Calu3 (cell line): ENCODE measurements at regions not wholly inside any gene's neighbourhood (a gene's known extent, or its start where the extent isn't known, plus 50 kb on each side); places are given as distances from the start of the nearest gene placed in this dataset.
"Not testable (repeated sequence)": the region's sequence is repeated elsewhere in the genome, so short reads cannot be mapped to it uniquely, and the experiment has no call there.

Experiments used
- BruUV-seq: library from RNA; stranded (reverse); fragments of 400-500 nt; replicated peaks from 2 replicates; lab custom pipeline; 2021; lab: Mats Ljungman, UMichigan
- CTCF ChIA-PET: fragments of 300-600 bp; sonication (Branson Sonifier 250); formaldehyde crosslinking; loops from one replicate; lab custom pipeline; 2022; ENCODE audit warnings: antibody characterized with exemption; lab: Charles Lee
- DNase-seq: peaks from one replicate; pipeline ENCODE4 v3.0.0; 2022
- H3K27ac Mint-ChIP-seq: one replicate; pipeline ENCODE4 v1.8.0; 2022; ENCODE audit warnings: mixed read lengths; ENCODE audit not compliant: unreplicated experiment
- H3K27me3 Mint-ChIP-seq: one replicate; pipeline ENCODE4 v1.8.0; 2022; ENCODE audit warnings: mixed read lengths; ENCODE audit not compliant: unreplicated experiment
- H3K36me3 Mint-ChIP-seq: one replicate; pipeline ENCODE4 v1.8.0; 2022; ENCODE audit warnings: mild to moderate bottlenecking, moderate library complexity, mixed read lengths; ENCODE audit not compliant: insufficient read depth, unreplicated experiment
- H3K4me1 Mint-ChIP-seq: one replicate; pipeline ENCODE4 v1.8.0; 2022; ENCODE audit warnings: mild to moderate bottlenecking, low read depth, mixed read lengths; ENCODE audit not compliant: unreplicated experiment
- H3K4me3 Mint-ChIP-seq: one replicate; pipeline ENCODE4 v1.8.0; 2022; ENCODE audit warnings: mild to moderate bottlenecking, low read depth, moderate library complexity, mixed read lengths; ENCODE audit not compliant: unreplicated experiment
- H3K9me3 Mint-ChIP-seq: one replicate; pipeline ENCODE4 v1.8.0; 2022; ENCODE audit warnings: low read depth, mixed read lengths; ENCODE audit not compliant: unreplicated experiment
- intact Hi-C: fragments of 100-400 bp; cut with micrococcal nuclease; formaldehyde crosslinking; loops from one replicate; pipeline ENCODE4 v1.10.0; 2022; ENCODE audit not compliant: unreplicated experiment
- TF ChIP-seq, protein P1 (sequence below): fragments of 200-600 bp; IDR thresholded peaks from one replicate; pipeline ENCODE4 v1.8.0; 2022; ENCODE audit warnings: antibody characterized with exemption; ENCODE audit not compliant: unreplicated experiment

DNA sequence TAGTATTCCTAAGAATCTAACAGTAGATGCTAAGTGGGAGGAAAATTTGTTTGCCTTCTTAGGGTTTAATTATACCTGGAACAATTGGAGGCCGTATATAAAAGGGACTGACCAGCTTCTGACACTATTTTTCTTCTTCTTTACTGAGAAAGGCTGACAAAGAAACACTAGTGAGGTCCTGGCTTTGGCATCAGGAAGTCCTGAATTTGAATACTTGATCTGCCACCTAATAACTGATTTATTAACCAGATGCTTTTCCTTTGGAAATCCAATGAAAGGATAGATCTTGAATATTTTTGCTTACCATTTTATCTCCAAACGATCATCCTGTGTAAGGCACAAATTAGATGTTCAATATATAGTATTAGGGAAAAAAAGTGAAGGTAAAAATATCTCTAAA is 382.5 kb downstream of the CENPW start:
- Mint-ChIP-seq H3K9me3 (peaks cover 2% of the 10 kb centered on the region), H3K27ac (peak overlapping the region; percentile 99), H3K4me1 (peaks cover 16% of the 10 kb centered on the region), H3K27me3 (no peaks in the 10 kb centered on the region), H3K4me3 (no peak overlapping the region), H3K36me3 (peaks cover 8% of the 10 kb centered on the region)
- CTCF ChIA-PET: no interaction called here
- no TSS peak for BruUV-seq
- DNase-seq: no peak
- TF ChIP-seq, protein P1, sequence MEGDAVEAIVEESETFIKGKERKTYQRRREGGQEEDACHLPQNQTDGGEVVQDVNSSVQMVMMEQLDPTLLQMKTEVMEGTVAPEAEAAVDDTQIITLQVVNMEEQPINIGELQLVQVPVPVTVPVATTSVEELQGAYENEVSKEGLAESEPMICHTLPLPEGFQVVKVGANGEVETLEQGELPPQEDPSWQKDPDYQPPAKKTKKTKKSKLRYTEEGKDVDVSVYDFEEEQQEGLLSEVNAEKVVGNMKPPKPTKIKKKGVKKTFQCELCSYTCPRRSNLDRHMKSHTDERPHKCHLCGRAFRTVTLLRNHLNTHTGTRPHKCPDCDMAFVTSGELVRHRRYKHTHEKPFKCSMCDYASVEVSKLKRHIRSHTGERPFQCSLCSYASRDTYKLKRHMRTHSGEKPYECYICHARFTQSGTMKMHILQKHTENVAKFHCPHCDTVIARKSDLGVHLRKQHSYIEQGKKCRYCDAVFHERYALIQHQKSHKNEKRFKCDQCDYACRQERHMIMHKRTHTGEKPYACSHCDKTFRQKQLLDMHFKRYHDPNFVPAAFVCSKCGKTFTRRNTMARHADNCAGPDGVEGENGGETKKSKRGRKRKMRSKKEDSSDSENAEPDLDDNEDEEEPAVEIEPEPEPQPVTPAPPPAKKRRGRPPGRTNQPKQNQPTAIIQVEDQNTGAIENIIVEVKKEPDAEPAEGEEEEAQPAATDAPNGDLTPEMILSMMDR: no peak
- intact Hi-C loops: no loop called here

DNA sequence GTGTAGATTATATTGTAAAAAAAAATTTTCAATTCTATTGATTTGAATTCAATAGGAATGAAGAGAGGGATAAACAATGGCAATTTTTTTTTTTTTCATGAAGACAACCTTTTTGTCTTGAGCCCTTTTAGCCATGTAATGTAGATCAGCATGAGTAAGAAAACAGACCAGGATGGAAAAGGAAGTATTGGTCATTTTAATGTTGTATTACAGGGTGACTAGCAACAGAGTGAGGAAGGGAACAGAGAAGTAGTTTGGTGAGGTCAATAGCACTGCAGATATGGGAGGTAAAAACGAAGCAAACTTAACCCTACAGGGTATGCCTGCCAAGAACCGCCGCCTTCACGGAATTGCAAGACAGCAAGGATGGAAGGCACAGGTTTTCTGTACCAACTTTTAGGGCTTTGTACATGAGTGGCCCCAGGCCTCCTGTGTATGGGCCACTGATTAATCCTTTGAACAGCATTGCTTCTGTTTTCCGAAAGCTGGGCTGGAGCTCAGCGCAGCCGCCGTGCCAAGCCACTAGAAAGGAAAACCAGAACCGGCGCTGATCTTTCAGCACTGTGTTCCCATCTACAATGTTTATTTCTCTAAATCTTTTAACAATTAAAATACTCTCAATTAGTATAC is 383.7 kb downstream of the CENPW start:
- BruUV-seq: no TSS peak
- Mint-ChIP-seq H3K27ac (peak overlapping the region; percentile 30), H3K36me3 (peaks cover 8% of the 10 kb centered on the region), H3K4me1 (peaks cover 13% of the 10 kb centered on the region), H3K27me3 (no peaks in the 10 kb centered on the region), H3K4me3 (no peak overlapping the region), H3K9me3 (peaks cover 5% of the 10 kb centered on the region)
- intact Hi-C loops: no loop called here
- DNase-seq: no peak
- TF ChIP-seq, protein P1: no peak
- CTCF ChIA-PET: no interaction called here

DNA sequence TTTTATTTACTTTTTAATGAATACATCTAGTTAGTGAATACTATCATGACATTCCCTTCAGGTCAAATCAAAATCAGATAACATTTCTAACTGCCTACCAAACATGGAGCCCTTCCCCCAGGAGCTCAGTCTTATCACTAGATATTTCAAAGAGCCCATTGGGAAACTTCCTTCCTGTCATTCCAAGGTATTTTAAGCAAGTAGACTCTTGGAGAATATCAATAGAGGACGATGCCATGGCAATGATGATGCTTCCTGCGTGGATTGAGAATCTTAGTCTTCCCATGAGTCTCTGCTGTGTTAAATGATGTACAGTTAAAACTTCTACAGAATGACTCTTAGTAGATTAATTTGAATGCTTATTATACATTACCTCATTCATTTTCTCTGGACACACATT is 384.9 kb downstream of the CENPW start:
- TF ChIP-seq, protein P1: no peak
- Mint-ChIP-seq H3K27me3 (no peaks in the 10 kb centered on the region), H3K4me3 (no peak overlapping the region), H3K4me1 (peaks cover 10% of the 10 kb centered on the region), H3K9me3 (peaks cover 8% of the 10 kb centered on the region), H3K27ac (no peak overlapping the region), H3K36me3 (peaks cover 8% of the 10 kb centered on the region)
- no TSS peak for BruUV-seq
- DNase-seq: no peak
- CTCF ChIA-PET: no interaction called here
- intact Hi-C loops: no loop called here

DNA sequence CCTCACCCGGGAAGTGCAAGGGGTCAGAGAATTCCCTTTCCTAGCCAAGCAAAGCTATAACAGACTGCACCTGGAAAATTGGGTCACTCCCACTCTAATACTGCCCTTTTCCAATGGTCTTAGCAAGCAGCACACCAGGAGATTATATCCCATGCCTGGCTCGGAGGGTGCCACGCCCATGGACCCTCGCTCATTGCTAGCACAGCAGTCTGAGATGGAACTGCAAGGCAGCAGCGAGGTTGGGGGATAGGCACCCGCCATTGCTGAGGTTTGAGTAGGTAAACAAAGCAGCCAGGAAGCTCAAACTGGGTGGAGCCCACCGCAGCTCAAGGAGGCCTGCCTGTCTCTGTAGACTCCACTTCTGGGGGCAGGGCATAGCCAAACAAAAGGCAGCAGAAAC is 386.5 kb downstream of the CENPW start:
- H3K4me3 Mint-ChIP-seq, BruUV-seq, H3K4me1 Mint-ChIP-seq, H3K27me3 Mint-ChIP-seq, CTCF ChIA-PET, H3K9me3 Mint-ChIP-seq, H3K36me3 Mint-ChIP-seq, H3K27ac Mint-ChIP-seq, intact Hi-C loops, DNase-seq: not testable (repeated sequence)

DNA sequence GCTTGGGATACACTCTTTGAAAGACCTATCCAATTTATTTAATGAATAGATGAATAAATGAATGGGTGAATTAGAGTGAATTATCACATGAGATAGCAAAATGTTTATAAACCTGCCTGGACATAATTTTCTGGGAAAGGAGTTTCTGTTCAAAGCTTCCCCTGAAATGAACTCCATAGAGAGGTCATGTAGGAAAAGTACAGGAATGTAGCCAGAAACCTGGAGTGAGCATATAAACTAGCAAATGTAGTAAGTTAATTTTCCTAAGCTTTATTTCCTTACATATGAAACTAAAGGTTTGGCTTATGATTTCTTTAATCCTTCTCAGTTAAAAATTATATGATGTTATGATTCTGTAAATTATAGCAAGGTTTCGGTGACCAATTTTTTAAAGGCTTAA is 380.3 kb upstream of the RSPO3 start:
- no peaks in the 10 kb centered on the region for H3K36me3 Mint-ChIP-seq
- TF ChIP-seq, protein P1: no peak
- H3K27me3 Mint-ChIP-seq: no peaks in the 10 kb centered on the region
- intact Hi-C loops: no loop called here
- BruUV-seq: no TSS peak
- no peaks in the 10 kb centered on the region for H3K9me3 Mint-ChIP-seq
- no peak for DNase-seq
- no peak overlapping the region for H3K27ac Mint-ChIP-seq
- CTCF ChIA-PET: interaction anchor here (1.1 kb wide), 1 partner anchor 10 kb away, joined by 3 read pairs; no protein-coding TSS in a partner anchor
- H3K4me3 Mint-ChIP-seq: no peak overlapping the region
- H3K4me1 Mint-ChIP-seq: peaks cover 7% of the 10 kb centered on the region
